ENCODE measurements at regions not wholly inside any gene's neighbourhood (a gene's known extent, or its start where the extent isn't known, plus 50 kb on each side); places are given as distances from the start of the nearest gene placed in this dataset.

DNA sequence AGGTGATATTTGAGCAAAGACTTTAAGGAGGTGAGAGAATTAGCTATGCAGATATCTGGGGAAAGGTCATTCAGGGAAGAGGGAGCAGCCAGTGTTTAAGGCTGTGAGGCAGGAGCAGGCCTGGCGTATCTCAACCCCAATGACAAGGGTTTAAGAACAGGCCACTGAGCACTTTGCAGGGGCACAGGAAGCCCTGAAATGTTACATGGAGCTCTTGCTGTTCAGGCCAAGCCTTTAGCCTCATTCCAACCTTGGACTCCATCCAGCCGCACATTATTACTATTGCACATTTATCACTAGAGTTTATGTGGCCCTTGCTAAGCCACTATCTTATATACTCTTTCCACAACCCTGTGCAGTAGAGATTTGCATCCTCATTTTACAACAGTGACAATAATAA is 114.0 kb downstream of the EFNB1 start:
- in situ Hi-C loops (cut with HindIII; ENCODE audit: low pct_ligation_motif_present, low pct_unique_long_range_greater_than_20kb, low sequenced_read_pairs): no loop called here

DNA sequence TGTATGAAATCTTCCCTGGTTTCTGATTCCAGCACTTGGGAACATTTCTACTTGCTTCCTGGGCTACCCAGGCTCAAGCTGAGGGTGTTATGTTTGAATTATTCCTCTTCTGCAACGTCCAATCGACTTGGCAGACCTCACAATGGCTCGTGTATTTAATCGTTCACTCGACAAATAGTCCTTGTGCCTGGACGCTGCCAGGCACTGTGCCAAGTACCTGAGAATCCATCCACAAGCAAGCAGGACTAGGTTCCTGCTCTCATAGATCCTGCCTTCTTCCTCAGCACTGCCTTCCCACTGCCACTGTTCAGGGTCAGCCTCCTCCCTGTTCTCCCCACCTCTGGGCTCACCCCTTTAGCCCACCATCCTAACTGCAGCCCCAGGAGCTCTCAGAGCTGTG is 113.3 kb downstream of the EFNB1 start:
- no peak for DNase-seq
- in situ Hi-C loops (cut with HindIII; ENCODE audit: low pct_ligation_motif_present, low pct_unique_long_range_greater_than_20kb, low sequenced_read_pairs): no loop called here

More for the DNA sequence above, 114.0 kb downstream of the EFNB1 start:
- DNase-seq: no peak

DNA sequence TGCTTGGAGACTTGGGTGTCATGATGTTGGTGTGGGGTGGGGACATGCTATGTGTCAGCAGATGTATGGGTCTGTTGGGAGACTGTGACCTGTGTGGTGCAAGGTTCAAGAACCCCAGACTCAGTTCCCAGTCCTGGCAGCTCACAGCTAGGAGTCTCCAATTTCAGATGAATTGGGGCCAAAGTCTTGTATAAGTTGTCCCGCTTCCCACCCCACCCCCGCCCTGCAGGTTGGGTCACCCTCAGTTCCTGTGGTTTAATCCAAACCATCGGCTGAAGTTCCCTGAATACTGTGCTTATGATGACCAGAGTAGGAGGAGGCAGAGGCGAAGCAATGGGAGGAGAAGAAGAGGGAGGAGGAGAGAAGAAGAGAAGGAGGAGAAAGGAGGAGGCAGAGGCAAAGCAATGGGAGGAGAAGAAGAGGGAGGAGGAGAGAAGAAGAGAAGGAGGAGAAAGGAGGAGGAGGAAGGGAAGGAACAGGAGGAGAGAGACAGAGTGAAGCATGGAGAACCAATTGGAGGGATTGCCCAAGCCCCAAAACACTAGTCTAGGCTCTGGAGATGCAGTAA is 112.6 kb downstream of the EFNB1 start:
- DNase-seq: no peak
- in situ Hi-C loops (cut with HindIII; ENCODE audit: low pct_ligation_motif_present, low pct_unique_long_range_greater_than_20kb, low sequenced_read_pairs): no loop called here

DNA sequence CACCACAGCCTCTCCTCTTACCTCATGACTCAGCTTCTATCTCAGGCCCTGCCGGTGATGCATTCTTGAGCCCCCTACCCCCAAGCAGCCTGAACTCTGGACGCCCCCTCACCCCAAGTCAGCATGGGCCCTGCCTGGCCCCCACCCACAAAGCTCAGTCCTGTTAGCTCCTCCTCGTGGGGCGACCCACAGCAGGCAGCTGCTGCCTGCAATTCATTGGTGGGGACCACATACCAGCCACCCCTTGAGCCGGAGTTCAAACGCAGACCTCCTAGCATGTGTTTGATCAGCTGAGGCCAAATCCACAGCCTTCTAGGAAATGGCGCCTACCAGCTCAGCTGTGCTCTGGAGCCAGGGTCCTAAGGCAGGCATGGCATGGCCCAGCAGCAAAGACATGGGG is 111.8 kb downstream of the EFNB1 start:
- DNase-seq: no peak
- in situ Hi-C loops (cut with HindIII; ENCODE audit: low pct_ligation_motif_present, low pct_unique_long_range_greater_than_20kb, low sequenced_read_pairs): no loop called here

GRCh38 chrX:68939868-68940267 is 111.0 kb downstream of the EFNB1 start:
- in situ Hi-C loops (cut with HindIII; ENCODE audit: low pct_ligation_motif_present, low pct_unique_long_range_greater_than_20kb, low sequenced_read_pairs): no loop called here

GRCh38 chrX:68938244-68939004 is 109.6 kb downstream of the EFNB1 start:
- DNase-seq: no peak
- in situ Hi-C loops (cut with HindIII; ENCODE audit: low pct_ligation_motif_present, low pct_unique_long_range_greater_than_20kb, low sequenced_read_pairs): no loop called here

More at GRCh38 chrX:68939868-68940267, 111.0 kb downstream of the EFNB1 start:
- DNase-seq: no peak

- in situ Hi-C loops (cut with HindIII; ENCODE audit: low pct_ligation_motif_present, low pct_unique_long_range_greater_than_20kb, low sequenced_read_pairs): no loop called here
- no peak for DNase-seq
These were observed 108.8 kb downstream of the EFNB1 start for GRCh38 chrX:68937581-68937980.

DNA sequence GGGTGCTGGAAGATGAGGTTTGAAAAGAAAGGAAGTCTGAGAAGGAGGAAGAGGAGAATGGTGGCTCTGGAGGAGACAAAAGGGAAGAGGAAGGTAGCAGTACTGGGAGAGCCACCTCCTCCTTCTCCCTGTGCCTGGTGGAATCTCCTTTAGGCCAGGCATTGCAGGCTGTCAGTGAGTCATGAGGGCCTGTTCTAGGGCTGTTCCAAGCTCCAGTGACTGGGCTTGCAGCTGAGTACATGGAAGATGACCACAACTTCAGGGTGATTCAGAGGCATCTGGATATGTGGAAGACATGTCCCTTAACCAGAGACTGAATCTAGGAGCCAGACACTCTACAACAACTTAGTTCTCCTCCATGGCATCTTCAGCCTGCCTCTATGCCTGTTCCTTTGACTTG is 107.8 kb downstream of the EFNB1 start:
- in situ Hi-C loops (cut with HindIII; ENCODE audit: low pct_ligation_motif_present, low pct_unique_long_range_greater_than_20kb, low sequenced_read_pairs): no loop called here
- peak; percentile 4 for DNase-seq

DNA sequence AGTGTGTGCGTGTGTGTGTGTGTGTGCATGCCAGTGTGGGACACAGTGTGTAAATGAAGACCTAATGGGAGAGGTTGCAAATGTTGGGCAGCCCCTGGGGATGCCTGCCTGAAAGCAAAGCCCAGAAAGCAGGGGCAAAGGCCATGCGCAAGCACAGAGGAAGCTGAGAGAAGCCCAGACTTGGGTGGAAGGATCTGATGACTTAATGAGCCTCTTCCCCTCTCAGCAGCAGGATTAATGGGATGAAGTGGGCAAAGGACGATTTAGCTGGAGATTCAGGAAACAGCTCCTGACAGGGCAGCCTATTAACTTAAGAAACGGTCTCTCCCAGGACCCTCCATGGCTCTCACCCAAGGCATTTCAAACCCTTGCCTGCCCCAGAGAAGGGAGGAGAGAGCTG is 107.3 kb downstream of the EFNB1 start:
- DNase-seq: no peak
- in situ Hi-C loops (cut with HindIII; ENCODE audit: low pct_ligation_motif_present, low pct_unique_long_range_greater_than_20kb, low sequenced_read_pairs): no loop called here

GRCh38 chrX:68935362-68935761 is 106.5 kb downstream of the EFNB1 start:
- in situ Hi-C loops (cut with HindIII; ENCODE audit: low pct_ligation_motif_present, low pct_unique_long_range_greater_than_20kb, low sequenced_read_pairs): no loop called here
- no peak for DNase-seq

DNA sequence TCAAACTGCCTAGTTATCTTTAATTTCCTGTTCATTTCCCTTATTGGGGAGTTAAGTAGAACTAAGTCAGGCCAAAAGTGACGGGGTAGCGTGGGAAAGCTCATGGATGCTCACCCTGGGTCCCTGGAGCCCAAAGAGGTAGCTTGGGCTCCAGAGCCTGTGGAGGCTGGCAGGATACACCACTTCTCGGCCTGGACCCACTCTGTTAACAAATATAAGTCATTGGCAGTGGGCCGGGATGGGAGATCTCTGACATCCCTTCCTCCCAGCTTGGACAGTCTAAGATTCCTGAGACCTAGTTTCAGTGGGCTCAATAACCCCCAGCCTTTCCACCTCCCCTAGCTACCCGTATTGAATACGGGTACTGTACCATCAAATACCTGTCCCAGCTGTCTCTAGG is 106.1 kb downstream of the EFNB1 start:
- DNase-seq: no peak
- in situ Hi-C loops (cut with HindIII; ENCODE audit: low pct_ligation_motif_present, low pct_unique_long_range_greater_than_20kb, low sequenced_read_pairs): no loop called here

DNA sequence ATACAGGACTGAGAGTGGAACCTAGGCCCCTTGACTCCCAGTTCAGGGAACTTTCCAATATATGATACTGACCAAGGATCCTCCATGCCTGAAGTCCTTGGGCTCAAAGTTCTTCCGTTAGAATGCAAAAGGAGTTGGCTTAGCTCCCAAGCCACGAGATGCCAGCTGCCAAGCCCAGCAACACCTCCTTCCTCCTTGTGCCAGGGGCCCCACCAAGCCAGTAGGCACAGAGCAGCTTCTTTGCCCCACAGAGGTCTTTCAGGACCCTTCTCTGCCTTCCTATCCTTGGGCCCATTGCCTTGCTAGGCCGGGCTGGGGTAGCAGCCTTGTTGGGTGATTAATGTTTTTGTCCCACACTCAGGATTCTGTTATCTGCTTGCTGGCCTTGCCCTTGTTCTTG is 105.6 kb downstream of the EFNB1 start:
- in situ Hi-C loops (cut with HindIII; ENCODE audit: low pct_ligation_motif_present, low pct_unique_long_range_greater_than_20kb, low sequenced_read_pairs): no loop called here
- DNase-seq: no peak

GRCh38 chrX:68932611-68933010 is 103.8 kb downstream of the EFNB1 start:
- in situ Hi-C loops (cut with HindIII; ENCODE audit: low pct_ligation_motif_present, low pct_unique_long_range_greater_than_20kb, low sequenced_read_pairs): no loop called here

DNA sequence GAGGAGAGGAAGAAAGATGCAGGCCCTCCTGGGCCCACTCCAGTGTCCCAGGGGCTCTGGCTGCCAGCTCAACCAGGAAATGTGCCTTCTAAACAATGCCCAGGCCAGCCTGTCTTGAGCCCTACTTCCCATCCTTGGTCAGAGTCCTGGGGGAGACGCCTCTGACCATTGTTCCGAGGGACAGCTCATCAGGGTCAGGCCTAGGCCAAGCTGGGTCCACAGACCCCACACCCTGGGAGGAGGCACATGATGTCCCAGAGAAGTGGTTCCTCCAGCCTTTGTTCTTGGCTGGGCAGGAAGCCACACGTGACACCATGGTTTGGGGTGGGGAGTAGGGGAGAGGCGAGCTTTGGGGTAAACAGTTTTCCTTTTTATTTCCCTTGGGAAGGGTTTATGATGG is 102.5 kb downstream of the EFNB1 start:
- DNase-seq: no peak
- in situ Hi-C loops (cut with HindIII; ENCODE audit: low pct_ligation_motif_present, low pct_unique_long_range_greater_than_20kb, low sequenced_read_pairs): no loop called here

More at GRCh38 chrX:68932611-68933010, 103.8 kb downstream of the EFNB1 start:
- no peak for DNase-seq

DNA sequence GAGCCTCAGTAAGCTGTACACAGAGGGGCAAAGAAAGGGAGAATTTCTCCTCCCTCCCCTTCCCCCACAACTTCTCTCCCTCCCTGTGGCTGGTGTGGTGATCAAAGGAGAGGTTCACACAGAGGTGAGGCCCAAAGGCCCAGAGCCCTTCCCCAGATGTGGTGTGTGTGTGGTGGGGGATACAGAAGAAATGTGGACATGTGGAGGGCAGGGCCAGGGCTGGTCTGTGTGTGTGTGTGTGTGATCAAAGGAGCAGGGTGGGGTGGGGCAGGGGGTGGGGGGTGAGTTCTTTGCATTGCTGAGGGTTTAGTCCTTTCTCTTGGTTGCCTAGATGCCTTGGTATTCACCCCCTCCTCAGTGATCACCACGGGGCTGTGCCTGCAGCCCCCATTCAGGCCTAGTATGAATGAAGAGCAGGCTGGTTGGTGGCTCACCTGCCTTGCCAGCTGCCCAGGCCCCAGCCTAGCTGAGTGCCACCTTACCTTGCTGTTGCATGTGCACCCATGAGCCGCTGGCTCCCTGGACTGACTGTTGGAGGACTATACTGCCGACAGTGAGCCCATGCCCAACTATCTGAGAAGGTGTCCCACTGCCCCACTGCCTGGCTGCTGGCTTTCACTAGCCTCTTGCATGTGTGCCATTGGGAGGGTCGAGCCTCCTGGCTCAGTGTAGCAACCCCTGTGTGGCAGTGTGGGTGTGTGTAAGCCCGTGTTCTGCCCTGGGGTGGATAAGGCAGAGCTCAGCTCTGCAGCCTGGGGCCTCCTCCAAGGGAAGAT is 101.9 kb downstream of the EFNB1 start:
- DNase-seq: no peak
- in situ Hi-C loops (cut with HindIII; ENCODE audit: low pct_ligation_motif_present, low pct_unique_long_range_greater_than_20kb, low sequenced_read_pairs): no loop called here

DNA sequence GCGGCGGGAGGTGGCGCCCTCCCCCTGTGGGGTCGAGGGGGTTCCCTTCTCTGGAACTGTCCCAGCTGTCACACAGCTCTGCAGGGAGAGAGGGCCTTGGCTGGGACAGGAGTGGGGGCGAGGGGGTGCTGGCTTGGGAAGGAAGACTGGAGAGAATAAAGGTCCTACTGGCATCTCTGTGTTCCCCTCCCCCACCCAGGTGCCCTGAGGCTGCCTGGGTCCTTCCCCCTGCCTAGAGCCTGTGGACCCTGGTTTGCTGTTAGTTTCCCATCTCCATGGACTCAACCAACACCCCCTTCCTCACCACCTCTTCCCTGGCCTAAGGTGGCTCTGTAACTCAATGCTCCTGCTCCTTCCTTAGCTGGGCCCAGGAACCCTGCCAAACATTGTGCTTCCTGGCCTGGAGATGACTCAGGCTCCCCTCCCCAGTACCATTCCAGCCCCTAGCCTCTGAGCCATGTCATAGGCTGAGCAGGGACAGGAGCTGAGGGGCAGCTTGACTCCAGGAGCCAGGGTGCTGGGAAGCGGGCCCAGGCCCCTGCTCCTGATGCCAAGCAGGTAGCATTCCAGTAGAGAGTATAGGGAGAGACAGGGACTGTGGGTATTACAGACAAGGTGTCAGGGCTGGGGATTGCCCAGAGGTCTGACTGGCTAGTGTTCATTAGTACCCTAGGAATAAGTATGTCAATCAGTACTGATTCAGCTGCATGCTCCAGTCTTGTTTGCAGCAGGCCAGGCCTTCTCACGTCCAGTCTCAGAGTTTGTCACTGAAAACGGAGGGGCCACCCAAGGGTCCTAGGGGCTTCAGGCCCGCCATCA is 100.7 kb downstream of the EFNB1 start:
- peak; percentile 9 for DNase-seq
- in situ Hi-C loops (cut with HindIII; ENCODE audit: low pct_ligation_motif_present, low pct_unique_long_range_greater_than_20kb, low sequenced_read_pairs): no loop called here

- in situ Hi-C loops (cut with HindIII; ENCODE audit: low pct_ligation_motif_present, low pct_unique_long_range_greater_than_20kb, low sequenced_read_pairs): no loop called here
- DNase-seq: no peak
These were observed 99.6 kb downstream of the EFNB1 start for GRCh38 chrX:68928401-68928800.

DNA sequence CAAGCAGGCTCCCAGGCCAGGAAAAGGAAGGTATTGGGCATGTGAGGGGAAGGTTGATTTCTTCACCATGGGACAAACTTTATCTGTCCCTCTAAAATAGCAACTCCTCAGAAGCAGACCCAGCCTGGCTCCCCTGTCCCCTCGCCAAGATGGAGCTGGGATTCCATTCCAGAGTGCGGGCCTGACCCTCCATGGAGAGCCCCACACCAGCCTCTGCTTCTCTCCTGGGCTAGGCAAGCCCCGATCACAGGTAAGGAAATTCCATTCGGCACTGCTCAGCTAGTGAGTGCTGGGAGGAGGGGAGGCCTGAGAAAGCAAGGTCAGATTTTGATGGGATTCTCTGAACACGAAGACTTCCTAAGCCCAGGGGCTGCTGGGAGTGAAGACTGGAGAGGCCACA is 98.4 kb downstream of the EFNB1 start:
- DNase-seq: no peak
- in situ Hi-C loops (cut with HindIII; ENCODE audit: low pct_ligation_motif_present, low pct_unique_long_range_greater_than_20kb, low sequenced_read_pairs): no loop called here

DNA sequence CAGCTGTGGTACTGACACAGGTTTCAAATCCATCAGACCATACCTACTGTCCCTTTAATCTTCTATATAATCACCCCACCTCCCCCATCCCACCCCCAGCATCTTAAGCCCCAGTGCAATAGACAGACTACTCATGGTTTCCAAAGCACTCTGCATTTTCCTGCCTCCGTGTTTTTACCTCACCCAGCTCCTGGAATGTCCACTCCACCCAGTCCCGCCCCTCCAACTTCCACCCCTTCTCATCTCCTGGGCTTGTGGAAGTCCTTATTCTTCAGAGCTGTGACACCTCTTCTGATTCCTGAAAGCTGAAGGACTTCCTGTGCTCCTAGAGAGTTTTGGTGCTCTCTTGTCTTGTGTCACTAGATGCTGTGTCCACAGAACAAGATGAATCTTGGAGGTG is 94.3 kb downstream of the EFNB1 start:
- DNase-seq: no peak
- in situ Hi-C loops (cut with HindIII; ENCODE audit: low pct_ligation_motif_present, low pct_unique_long_range_greater_than_20kb, low sequenced_read_pairs): no loop called here
